HT1080 (cell line): ENCODE measurements at regions not wholly inside any gene's neighbourhood (a gene's known extent, or its start where the extent isn't known, plus 50 kb on each side); places are given as distances from the start of the nearest gene placed in this dataset.
"Not testable (repeated sequence)": the region's sequence is repeated elsewhere in the genome, so short reads cannot be mapped to it uniquely, and the experiment has no call there.

ENCODE experiments used
- DNase-seq: peaks from one replicate; pipeline ENCODE4 v3.0.0-alpha.2; 2015; ENCODE audit warnings: low read depth

- DNase-seq: no peak
Measured at GRCh38 chr7:91398341-91398740, 134.1 kb downstream of the FZD1 start.

GRCh38 chr7:91405092-91405788 is 141.0 kb downstream of the FZD1 start:
- no peak for DNase-seq

- DNase-seq: not testable (repeated sequence)
Measured at GRCh38 chr7:91405873-91406272, 141.6 kb downstream of the FZD1 start.

- DNase-seq: no peak
Measured at GRCh38 chr7:91407942-91408341, 143.7 kb downstream of the FZD1 start.

GRCh38 chr7:91408388-91409154 is 144.3 kb downstream of the FZD1 start:
- DNase-seq: no peak

GRCh38 chr7:91411060-91411459 is 146.8 kb downstream of the FZD1 start:
- no peak for DNase-seq

GRCh38 chr7:91412298-91412697 is 148.1 kb downstream of the FZD1 start:
- DNase-seq: no peak

- no peak for DNase-seq
Measured at GRCh38 chr7:91414734-91415133, 150.5 kb downstream of the FZD1 start.

GRCh38 chr7:91416155-91416865 is 152.1 kb downstream of the FZD1 start:
- no peak for DNase-seq

GRCh38 chr7:91420606-91421005 is 156.4 kb downstream of the FZD1 start:
- no peak for DNase-seq

- DNase-seq: no peak
Measured at GRCh38 chr7:91421018-91421417, 156.8 kb downstream of the FZD1 start.

GRCh38 chr7:91424371-91424770 is 160.1 kb downstream of the FZD1 start:
- DNase-seq: no peak

- no peak for DNase-seq
Measured at GRCh38 chr7:91425149-91425548, 160.9 kb downstream of the FZD1 start.

GRCh38 chr7:91427051-91427450 is 162.8 kb downstream of the FZD1 start:
- DNase-seq: no peak

GRCh38 chr7:91431601-91432000 is 167.4 kb downstream of the FZD1 start:
- no peak for DNase-seq

GRCh38 chr7:91434836-91435235 is 170.6 kb downstream of the FZD1 start:
- DNase-seq: no peak

GRCh38 chr7:91435381-91436059 is 171.3 kb downstream of the FZD1 start:
- DNase-seq: no peak

- DNase-seq: no peak
Measured at GRCh38 chr7:91436655-91437054, 172.4 kb downstream of the FZD1 start.

GRCh38 chr7:91440198-91440597 is 176.0 kb downstream of the FZD1 start:
- not testable (repeated sequence) for DNase-seq

- DNase-seq: no peak
Measured at GRCh38 chr7:91443862-91444261, 179.6 kb downstream of the FZD1 start.

- DNase-seq: no peak
Measured at GRCh38 chr7:91446819-91447218, 182.6 kb downstream of the FZD1 start.

GRCh38 chr7:91455411-91455810 is 191.2 kb downstream of the FZD1 start:
- DNase-seq: no peak
